GM18867 (cell line): ENCODE measurements at regions not wholly inside any gene's neighbourhood (a gene's known extent, or its start where the extent isn't known, plus 50 kb on each side); places are given as distances from the start of the nearest gene placed in this dataset.
A peak's percentile ranks its signal among the peaks of the same experiment; 100 is the strongest.
"Not testable (repeated sequence)": the region's sequence is repeated elsewhere in the genome, so short reads cannot be mapped to it uniquely, and the experiment has no call there.

ENCODE experiments used
- ATAC-seq: cut with Tn5 transposase; IDR thresholded peaks from one replicate; pipeline ENCODE4 v1.9.1; 2021; ENCODE audit warnings: mild to moderate bottlenecking, moderate library complexity; ENCODE audit not compliant: unreplicated experiment

GRCh38 chr1:157410457-157410856, 141.9 kb downstream of the FCRL5 start:
- ATAC-seq, result no peak

- ATAC-seq, result no peak
Observed at GRCh38 chr1:157409927-157410326, 142.4 kb downstream of the FCRL5 start.

GRCh38 chr1:157407917-157408525, 144.3 kb downstream of the FCRL5 start:
- ATAC-seq, result no peak

GRCh38 chr1:157407367-157407766, 144.9 kb downstream of the FCRL5 start:
- ATAC-seq, result no peak

- ATAC-seq, result no peak
Observed at GRCh38 chr1:157405662-157406061, 146.7 kb downstream of the FCRL5 start.

- ATAC-seq, result no peak
Observed at GRCh38 chr1:157404614-157405013, 147.7 kb downstream of the FCRL5 start.

- peak; percentile 27 for ATAC-seq
Observed at GRCh38 chr1:157404063-157404501, 148.2 kb downstream of the FCRL5 start.

GRCh38 chr1:157403608-157404007, 148.7 kb downstream of the FCRL5 start:
- ATAC-seq, result no peak

- ATAC-seq, result peak; percentile 79
Observed at GRCh38 chr1:157403203-157403602, 149.1 kb downstream of the FCRL5 start.

- no peak for ATAC-seq
Observed at GRCh38 chr1:157400766-157401165, 151.5 kb downstream of the FCRL5 start.

- ATAC-seq, result peak; percentile 84
Observed at GRCh38 chr1:157399984-157400382, 152.3 kb downstream of the FCRL5 start.

- peak; percentile 18 for ATAC-seq
Observed at GRCh38 chr1:157399343-157399983, 152.9 kb downstream of the FCRL5 start.

GRCh38 chr1:157390651-157391050, 161.7 kb downstream of the FCRL5 start:
- no peak for ATAC-seq

GRCh38 chr1:157388057-157388456, 164.3 kb downstream of the FCRL5 start:
- ATAC-seq, result no peak

GRCh38 chr1:157384258-157384657, 168.1 kb downstream of the FCRL5 start:
- no peak for ATAC-seq

GRCh38 chr1:157382351-157382750, 170.0 kb downstream of the FCRL5 start:
- no peak for ATAC-seq

- no peak for ATAC-seq
Observed at GRCh38 chr1:157380523-157380922, 171.8 kb downstream of the FCRL5 start.

GRCh38 chr1:157377280-157377713, 175.0 kb downstream of the FCRL5 start:
- ATAC-seq, result peak; percentile 51

GRCh38 chr1:157376681-157377080, 175.6 kb downstream of the FCRL5 start:
- no peak for ATAC-seq

GRCh38 chr1:157372311-157372710, 180.0 kb downstream of the FCRL5 start:
- not testable (repeated sequence) for ATAC-seq

- no peak for ATAC-seq
Observed at GRCh38 chr1:157371826-157372225, 180.5 kb downstream of the FCRL5 start.

- ATAC-seq, result no peak
Observed at GRCh38 chr1:157371221-157371620, 181.1 kb downstream of the FCRL5 start.

GRCh38 chr1:157370698-157371097, 181.6 kb downstream of the FCRL5 start:
- no peak for ATAC-seq
